ENCODE measurements at regions not wholly inside any gene's neighbourhood (a gene's known extent, or its start where the extent isn't known, plus 50 kb on each side); places are given as distances from the start of the nearest gene placed in this dataset.

DNA sequence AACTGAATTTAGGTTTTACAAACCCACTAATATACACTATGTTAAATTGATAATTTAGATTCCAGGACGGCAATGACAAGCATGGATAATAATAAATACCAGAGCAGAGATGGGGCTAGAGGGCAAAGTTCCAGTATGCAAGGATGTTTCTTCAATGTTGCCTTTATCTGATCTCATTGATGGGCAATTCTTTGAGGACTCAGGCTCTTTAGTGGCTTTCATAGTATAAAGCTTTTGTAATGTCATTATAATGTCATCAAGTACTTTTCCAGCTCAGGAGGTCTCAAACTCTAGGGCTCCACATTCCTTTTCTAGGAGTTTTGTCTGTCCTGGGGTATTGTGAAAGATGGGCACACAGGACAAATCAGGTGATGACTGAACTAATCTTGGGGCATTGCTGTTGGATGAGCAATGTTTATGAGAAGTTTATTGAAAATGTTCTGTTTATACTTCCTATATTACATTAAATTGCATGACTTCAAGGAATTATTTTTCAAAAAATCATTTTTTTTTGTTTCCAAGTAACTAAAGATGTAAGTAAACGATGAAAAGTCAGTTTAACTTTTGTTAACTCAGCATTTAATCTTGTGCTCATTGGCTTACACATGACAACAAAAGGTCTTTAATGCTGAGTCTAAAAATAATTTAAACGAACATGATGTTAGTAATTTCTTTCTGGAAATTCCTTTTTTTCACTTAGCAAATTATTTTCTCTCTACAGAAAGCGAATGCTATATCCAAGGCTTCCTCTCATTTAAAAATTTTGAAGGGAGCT is 116.4 kb downstream of the OXSM start:
- no peak overlapping the region for H3K27ac ChIP-seq (ENCODE audit: control insufficient read depth, insufficient read depth)
- no peaks in the 10 kb centered on the region for H4K20me1 ChIP-seq (ENCODE audit: control insufficient read depth, insufficient read depth)
- ATAC-seq (no peak), FAIRE-seq (no peak), DNase-seq (ENCODE audit: low read depth, low spot score) (no peak)
- ChIA-PET POLR2A (no interaction called here), SMC1A (ENCODE audit: uncharacterized antibody, unreplicated experiment) (interaction anchor here (0.8 to 1.9 kb wide), 2 partner anchors 15 to 258 kb away, joined by 3 to 10 read pairs; no protein-coding TSS in a partner anchor), RAD21 (ENCODE audit: unreplicated experiment) (no interaction called here), CTCF (interaction anchor here (0.9 to 2.5 kb wide), 4 partner anchors 11 to 257 kb away, joined by 3 to 18 read pairs (median 5); no protein-coding TSS in a partner anchor)
- H3K79me2 ChIP-seq (ENCODE audit: control insufficient read depth, insufficient read depth, low read length): no peaks in the 10 kb centered on the region
- TF ChIP-seq ZZZ3 (IDR thresholded peaks at IDR 0.05; ENCODE audit: control insufficient read depth, insufficient read length, low read depth) (no peak), SREBF1 (IDR thresholded peaks at IDR 0.05; ENCODE audit: low read length) (no peak), HCFC1 (IDR thresholded peaks at IDR 0.05; ENCODE audit: low read length) (no peak), IRF4 (IDR thresholded peaks at IDR 0.05; ENCODE audit: low read depth, low read length) (no peak), MEF2B (IDR thresholded peaks at IDR 0.05; ENCODE audit: partially characterized antibody, poor library complexity, severe bottlenecking) (no peak), ZNF207 (IDR thresholded peaks at IDR 0.05; ENCODE audit: borderline replicate concordance) (no peak), LARP7 (IDR thresholded peaks at IDR 0.05) (no peak), ZNF274 (IDR thresholded peaks at IDR 0.05; ENCODE audit: insufficient read depth, insufficient read length) (no peak), CEBPB (IDR thresholded peaks at IDR 0.05; ENCODE audit: borderline replicate concordance in 1 of 2, low read depth in 2 of 2, low read length in 2 of 2) (no peak), REST (IDR thresholded peaks at IDR 0.05; ENCODE audit: low read depth, low read length) (no peak), NR2F1 (conservative IDR thresholded peaks at IDR 0.05) (no peak)
- TF ChIP-seq, protein P1, sequence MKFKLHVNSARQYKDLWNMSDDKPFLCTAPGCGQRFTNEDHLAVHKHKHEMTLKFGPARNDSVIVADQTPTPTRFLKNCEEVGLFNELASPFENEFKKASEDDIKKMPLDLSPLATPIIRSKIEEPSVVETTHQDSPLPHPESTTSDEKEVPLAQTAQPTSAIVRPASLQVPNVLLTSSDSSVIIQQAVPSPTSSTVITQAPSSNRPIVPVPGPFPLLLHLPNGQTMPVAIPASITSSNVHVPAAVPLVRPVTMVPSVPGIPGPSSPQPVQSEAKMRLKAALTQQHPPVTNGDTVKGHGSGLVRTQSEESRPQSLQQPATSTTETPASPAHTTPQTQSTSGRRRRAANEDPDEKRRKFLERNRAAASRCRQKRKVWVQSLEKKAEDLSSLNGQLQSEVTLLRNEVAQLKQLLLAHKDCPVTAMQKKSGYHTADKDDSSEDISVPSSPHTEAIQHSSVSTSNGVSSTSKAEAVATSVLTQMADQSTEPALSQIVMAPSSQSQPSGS (IDR thresholded peaks at IDR 0.05; ENCODE audit: low read length): no peak
- BruUV-seq (replicated peaks): no TSS peak
- no peak overlapping the region for H3K9ac ChIP-seq (ENCODE audit: control insufficient read depth, insufficient read depth, low read length)
- intact Hi-C loops (cut with micrococcal nuclease; ENCODE audit: unreplicated experiment): loop anchor here (10.0 kb wide), 1 partner anchor 808 kb away; no protein-coding TSS in a partner anchor
- H3K27me3 ChIP-seq (replicated peaks in 1 of 2; ENCODE audit: control insufficient read depth in 2 of 2, insufficient read depth in 2 of 2, low read length in 1 of 2): 0 out of 4 replicates have a peak, but pooled peaks cover 0 to 2% of the 10 kb centered on the region in 2 experiments
- in situ Hi-C loops (cut with MboI): no loop called here
- H3K4me3 ChIP-seq: no peak overlapping the region
- H3K4me1 ChIP-seq (ENCODE audit: control insufficient read depth, insufficient read depth, low read length): no peaks in the 10 kb centered on the region
- no peaks in the 10 kb centered on the region for H3K36me3 ChIP-seq (ENCODE audit: control insufficient read depth in 2 of 2, insufficient read depth in 2 of 2, low read length in 1 of 2)
- H3K4me2 ChIP-seq (ENCODE audit: control insufficient read depth, insufficient read depth): no peak overlapping the region
- 0% methylated on average over 4 of the region's 4 CpGs for WGBS (ENCODE audit: insufficient coverage, insufficient replicate concordance, low lambda C conversion rate, missing lambda C conversion rate)
- no peak overlapping the region for H2AFZ ChIP-seq (ENCODE audit: control insufficient read depth, low read depth, low read length)
- H3K9me3 ChIP-seq (replicated peaks; ENCODE audit: control insufficient read depth, insufficient read depth, low read length): no peaks in the 10 kb centered on the region
